NCI-H1436 (cell line): ENCODE measurements at regions not wholly inside any gene's neighbourhood (a gene's known extent, or its start where the extent isn't known, plus 50 kb on each side); places are given as distances from the start of the nearest gene placed in this dataset.

ENCODE experiments used
- DNase-seq: peaks from one replicate; lab custom pipeline; 2025; lab: John Stamatoyannopoulos, UW

DNA sequence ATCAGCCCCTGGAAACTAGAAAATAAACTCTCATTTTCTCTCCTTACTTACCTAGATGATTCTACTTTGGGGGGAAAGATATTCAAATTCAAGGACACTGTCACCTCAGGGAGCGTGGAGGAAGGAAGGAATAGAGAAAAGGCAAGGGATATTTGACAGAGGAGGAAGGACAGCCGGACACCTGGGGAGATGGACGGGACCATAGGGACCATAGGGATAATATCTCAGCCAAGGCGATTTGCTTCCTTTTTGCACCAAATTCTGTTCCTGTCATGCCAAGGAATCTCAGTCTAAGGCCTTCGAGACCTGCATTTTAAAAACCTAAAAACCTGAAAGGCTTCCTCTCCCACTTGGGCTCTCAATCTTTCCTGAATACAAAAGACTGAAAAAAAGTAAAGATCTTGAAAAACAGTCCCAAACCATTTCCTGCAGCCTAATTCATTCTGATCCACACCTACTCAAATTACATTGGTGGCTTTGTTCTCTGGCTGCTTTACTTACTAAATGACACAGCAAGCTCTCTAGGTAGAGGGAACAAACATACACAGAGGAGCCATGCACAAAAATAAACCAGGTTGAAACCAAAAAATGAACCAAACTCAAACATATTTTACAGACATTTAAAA lies 73.9 kb upstream of the SLC24A5 start:
- DNase-seq = peak; percentile 65

DNA sequence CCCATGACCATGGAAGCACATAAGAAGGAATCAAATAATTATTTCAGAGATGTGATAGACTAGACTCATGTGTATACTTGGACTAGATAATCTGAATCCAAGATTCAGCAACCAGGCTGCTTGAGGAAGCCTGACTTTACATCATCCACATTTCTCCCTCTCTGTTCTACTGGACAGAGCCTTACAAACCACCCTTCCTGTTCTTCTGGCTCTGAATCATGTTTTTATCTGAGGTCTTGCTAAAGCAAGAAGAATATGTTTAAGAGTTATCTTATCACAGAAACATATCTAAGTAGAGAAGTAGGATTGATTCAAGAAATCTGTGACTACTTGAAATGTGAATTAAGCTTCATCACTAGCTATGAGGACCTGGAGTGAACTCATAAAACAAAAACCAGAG lies 71.1 kb upstream of the SLC24A5 start:
- no peak for DNase-seq

DNA sequence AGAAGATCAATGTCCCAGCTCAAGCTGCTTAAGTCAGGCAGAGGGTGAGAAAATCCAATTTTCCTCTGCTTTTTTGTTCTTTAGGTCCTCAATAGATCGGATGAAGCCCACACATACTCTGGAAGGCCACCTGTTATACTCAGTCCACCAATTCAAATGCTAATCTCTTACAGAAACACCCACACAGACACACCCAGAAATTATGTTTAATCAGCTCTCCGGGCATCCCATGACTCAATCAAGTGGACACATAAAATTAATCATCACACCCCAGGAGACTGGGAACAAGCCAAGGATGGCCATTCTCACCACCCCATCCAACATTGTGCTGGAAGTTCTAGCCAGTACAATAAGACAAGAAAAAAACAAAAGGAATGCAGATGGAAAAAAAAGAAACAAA lies 67.8 kb upstream of the SLC24A5 start:
- DNase-seq = no peak

DNA sequence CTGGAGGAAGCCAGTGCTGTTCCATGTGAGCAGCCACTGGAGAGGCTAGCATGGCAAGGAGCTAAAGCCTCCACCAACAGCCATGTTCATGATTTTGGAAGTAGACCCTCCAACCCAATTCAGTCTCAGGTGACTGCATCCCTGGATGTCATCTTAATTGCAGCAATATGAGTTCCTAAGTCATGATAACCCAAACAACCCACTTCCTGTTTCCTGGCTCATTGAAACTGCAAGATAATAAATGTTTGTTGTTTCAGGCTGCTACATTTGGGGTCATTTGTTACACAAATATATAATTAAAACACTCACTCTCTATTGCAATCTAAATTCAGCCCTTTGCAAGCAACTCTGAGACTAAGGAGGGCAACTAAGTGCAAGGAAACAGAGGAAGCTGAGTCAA lies 62.4 kb upstream of the SLC24A5 start:
- DNase-seq = peak; percentile 9

DNA sequence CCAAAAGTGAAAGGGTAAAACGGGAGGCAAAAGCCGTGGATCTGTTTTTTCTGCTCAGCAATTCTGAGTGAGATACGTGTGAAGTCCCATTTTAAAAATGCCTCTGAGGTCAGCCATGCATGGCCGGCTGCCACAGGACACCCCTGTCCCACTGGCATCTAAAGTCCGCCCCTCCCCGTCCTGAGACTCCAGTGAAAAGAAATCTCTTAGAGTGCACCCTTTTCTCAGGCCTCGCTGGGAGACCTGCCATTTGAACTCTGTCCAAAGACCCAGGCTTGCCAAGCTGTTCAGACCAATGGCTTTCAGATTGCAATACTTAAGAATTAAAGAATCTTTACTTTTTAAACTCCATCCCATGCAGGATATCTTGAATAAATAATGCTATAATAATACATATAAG lies 61.0 kb upstream of the SLC24A5 start:
- DNase-seq = no peak

DNA sequence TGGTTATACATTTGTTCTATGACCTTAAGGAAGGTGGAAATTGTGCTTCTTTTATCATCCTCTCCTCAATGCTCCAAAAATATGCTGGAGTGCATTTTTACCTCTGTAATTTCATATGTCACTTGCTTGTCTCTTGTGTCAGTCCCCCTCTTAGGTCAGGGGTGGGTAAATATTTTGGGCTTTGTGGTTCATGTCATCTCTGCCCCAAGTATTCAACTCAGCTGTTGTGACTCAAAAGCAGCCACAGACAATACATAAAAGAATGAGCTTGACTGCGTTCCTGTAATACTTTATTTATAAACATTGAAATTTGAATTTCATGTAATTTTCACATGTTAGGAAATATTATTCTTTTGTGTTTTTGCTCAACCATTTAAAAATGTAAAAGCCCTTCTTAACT lies 60.4 kb upstream of the SLC24A5 start:
- no peak for DNase-seq

DNA sequence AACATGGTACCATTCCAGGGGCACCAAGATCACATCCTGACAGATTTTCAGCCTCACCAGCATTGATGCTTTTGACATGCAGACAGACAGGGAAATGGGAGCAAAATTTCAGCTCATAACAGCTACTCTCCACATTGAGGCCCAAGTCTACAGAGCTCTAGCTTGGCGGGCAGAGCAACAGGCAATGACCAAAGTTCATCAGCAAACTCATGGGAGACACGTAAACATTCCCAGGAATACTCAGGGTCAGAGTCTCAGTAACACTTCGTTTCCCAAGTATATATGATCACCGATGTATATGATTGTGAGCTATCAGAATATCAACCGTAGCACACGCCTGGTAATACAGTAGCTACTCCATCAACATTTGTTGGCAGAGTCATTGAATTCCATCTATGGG lies 59.2 kb upstream of the SLC24A5 start:
- DNase-seq = no peak

DNA sequence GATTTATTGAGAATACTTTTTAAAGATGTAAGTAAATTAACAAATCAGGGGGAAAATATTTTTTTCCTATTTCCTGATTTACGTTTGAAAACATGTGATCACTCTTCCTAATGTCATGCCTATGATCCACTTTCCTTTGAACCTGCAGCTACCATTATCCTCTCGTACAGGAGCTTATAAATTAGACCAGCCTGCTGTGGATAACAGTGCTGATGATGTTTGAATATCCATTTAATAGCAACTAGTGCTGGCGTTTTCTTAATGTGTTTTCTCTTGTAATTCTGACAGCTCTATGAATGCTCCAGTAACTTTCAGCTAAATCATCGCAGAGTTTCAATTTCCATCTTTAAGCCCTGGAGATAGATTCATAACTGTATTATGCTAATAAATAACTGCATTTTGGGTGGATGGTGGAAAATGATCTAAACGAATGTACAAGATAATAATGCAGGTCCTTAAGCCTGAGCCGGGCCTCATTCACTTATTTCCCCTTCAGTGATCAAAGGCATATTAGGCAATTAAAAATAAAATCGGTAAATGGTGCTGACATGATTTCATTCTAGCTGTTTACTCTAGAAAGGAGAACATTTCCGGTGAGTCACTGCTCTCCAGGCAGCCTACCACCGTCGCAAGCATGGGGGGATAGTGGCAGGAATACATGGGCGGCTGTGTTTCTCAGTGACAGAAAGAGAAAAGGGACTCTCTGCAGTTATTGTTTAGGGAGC lies 58.5 kb upstream of the SLC24A5 start:
- DNase-seq = peak; percentile 52

DNA sequence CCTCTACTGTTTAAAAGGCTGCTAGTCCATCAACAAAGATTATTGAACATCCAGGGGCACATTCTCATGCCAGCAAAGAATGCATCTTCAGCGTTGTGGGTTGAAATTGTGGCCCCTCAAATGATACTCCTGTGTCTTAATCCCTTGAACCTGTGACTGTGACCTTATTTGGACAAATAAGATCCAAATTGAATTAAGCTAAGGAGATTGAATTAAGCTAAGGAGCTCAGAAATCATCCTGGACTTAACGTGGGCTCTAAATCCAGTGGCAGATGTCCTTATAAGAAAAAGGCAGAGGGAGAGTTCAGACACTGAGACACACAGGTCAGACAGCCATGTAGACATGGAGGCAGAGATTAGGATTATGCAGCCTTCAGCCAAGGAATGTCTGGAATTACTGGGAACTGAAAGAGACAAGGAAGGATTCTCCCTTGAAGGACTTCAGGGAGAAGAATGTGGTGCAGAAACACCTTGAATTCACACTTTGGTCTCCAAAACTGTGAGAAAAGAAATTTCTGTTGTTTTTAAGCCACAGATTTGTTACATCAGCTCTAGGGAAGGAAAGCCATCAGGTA lies 57.3 kb upstream of the SLC24A5 start:
- no peak for DNase-seq

DNA sequence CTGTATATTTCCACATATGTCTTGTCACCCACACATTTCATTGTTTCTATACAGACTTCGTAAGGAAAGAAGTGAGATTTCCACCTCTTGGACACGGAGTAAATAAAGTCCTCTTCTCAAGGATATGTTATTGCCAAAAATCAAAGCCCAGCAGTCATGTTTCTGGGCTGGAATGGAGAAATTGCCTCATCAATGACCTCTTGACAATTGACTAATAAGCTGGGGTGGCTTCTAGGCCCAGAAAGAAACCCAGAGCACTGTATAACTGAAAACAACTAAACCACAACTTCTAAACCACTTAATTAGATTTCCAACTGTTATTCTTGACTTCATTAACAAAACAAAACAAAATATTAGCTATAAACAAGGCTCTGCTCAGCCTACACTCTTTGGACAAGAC lies 56.4 kb upstream of the SLC24A5 start:
- DNase-seq = no peak

DNA sequence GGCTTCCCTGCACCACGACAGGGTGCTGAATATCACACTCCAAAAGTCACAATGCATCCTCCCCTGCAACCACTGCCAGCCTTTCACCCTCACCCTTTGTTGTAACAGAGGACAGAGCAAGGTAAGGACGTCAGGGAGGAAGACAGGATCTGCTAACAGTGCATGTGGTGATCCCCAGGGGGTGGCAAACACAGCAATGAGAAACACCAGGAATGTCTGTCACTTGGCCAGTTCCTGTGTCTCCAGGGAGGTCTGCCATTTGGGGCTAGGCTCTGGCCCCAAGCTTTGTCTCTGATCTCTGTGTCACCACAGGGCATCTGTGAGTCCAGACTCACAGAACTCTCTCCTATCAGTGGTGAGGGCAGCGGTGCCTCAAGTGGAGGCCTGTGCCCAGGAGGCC lies 54.3 kb upstream of the SLC24A5 start:
- DNase-seq = no peak
